ENCODE measurements at regions not wholly inside any gene's neighbourhood (a gene's known extent, or its start where the extent isn't known, plus 50 kb on each side); places are given as distances from the start of the nearest gene placed in this dataset.

DNA sequence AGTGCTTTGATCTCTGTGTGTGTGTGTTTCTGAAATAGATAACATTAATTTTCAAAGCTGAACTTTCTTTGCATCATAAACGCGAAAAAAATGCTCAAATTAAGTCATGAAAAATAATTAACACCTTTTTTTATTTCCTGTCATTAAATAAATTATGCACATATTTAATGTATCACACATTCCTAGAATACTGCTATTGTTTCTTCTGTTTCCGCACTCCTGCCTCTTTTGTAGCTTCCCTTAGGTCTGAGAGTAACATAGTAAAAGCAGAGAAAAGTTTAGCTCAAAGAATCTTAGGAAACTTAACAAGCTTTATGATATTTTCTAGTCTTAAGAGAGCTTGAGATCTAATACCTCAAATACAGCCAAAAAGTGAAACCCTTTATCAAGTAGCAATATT lies 504.2 kb downstream of the JRKL start:
- TF ChIP-seq, protein P1, sequence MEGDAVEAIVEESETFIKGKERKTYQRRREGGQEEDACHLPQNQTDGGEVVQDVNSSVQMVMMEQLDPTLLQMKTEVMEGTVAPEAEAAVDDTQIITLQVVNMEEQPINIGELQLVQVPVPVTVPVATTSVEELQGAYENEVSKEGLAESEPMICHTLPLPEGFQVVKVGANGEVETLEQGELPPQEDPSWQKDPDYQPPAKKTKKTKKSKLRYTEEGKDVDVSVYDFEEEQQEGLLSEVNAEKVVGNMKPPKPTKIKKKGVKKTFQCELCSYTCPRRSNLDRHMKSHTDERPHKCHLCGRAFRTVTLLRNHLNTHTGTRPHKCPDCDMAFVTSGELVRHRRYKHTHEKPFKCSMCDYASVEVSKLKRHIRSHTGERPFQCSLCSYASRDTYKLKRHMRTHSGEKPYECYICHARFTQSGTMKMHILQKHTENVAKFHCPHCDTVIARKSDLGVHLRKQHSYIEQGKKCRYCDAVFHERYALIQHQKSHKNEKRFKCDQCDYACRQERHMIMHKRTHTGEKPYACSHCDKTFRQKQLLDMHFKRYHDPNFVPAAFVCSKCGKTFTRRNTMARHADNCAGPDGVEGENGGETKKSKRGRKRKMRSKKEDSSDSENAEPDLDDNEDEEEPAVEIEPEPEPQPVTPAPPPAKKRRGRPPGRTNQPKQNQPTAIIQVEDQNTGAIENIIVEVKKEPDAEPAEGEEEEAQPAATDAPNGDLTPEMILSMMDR (IDR thresholded peaks at IDR 0.05; ENCODE audit: control insufficient read depth, extremely low read depth, insufficient read depth), result no peak
- DNase-seq (ENCODE audit: low read depth), result no peak
- no peak overlapping the region for H3K4me3 ChIP-seq (ENCODE audit: low read depth, low read length)

DNA sequence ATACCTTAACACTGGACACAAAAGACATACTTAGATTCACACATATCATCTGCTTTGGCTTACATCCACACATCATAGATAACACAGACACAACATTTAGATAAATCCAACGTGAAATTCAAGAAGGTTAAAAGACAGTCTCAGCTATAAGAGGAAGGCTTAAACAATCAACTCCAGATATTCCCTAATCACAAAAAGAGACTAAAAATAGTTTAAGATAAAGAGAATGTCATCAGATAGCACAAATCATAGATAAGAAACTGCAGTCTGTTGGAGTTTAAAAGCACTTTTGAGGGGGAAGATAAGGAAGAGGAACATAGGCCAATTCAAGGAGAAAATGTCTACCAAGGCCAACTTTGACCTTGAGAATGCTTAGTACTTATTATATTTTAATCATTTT lies 504.8 kb downstream of the JRKL start:
- H3K4me3 ChIP-seq (ENCODE audit: low read depth, low read length), result no peak overlapping the region
- no peak for DNase-seq (ENCODE audit: low read depth)
- TF ChIP-seq, protein P1 (IDR thresholded peaks at IDR 0.05; ENCODE audit: control insufficient read depth, extremely low read depth, insufficient read depth), result no peak

DNA sequence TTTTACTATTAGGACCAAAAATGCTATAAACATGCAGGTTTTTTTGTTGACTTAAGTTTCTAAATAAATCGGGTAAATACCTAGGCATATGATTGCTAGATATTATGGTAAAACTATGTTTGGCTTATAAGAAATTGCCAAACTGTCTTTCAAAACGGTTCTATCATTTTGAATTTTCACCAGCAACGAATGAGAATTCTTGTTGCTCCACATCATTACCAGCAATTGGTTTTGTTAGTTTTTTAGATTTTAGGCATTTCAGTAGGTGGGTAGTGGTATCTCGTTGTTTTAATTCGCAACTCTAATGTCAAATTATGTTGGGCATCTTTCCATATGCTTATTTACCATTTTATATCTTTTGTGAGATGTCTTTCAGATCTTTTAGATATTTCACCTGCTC lies 510.2 kb downstream of the JRKL start:
- TF ChIP-seq, protein P1 (IDR thresholded peaks at IDR 0.05; ENCODE audit: control insufficient read depth, extremely low read depth, insufficient read depth), result no peak
- no peak for DNase-seq (ENCODE audit: low read depth)
- H3K4me3 ChIP-seq (ENCODE audit: low read depth, low read length), result no peak overlapping the region

DNA sequence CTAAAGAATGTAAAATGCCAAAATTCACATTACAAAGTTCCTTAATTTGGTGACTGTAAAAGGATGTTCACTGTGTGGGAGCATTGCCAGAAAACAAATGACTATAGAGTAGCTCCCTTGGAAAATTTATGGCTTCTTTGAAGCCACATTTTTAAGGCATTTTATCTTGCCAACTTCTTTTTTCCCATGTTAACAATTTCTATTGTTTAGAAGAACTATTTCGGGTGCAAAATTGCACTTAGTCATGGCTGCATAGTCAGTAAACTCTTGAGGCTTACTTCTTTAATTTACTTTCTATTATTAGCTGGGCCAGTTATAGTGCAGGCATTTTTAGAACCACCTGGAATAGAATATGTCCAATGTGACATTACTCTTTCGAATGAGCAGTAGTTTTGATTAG lies 515.3 kb downstream of the JRKL start:
- no peak overlapping the region for H3K4me3 ChIP-seq (ENCODE audit: low read depth, low read length)
- TF ChIP-seq, protein P1 (IDR thresholded peaks at IDR 0.05; ENCODE audit: control insufficient read depth, extremely low read depth, insufficient read depth), result no peak
- no peak for DNase-seq (ENCODE audit: low read depth)

DNA sequence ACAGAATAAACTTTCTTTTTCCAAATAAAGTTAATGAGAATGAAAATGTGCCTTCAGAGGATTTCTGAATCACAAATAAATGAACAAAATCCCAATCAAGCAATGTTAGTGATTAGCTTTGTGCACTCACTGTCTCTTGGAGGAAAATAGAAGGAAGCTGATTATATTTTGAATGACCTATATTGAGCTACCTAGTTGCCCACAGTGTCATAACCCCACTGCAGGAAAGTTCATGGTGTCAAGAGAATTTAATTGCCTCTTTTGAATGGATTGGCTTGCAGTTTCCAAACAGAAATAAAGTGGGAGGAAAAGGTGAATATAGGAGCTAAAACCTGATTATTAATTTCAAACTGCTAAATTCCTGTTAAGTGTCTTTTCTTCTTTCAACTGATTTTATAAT lies 515.9 kb downstream of the JRKL start:
- H3K4me3 ChIP-seq (ENCODE audit: low read depth, low read length), result no peak overlapping the region
- no peak for DNase-seq (ENCODE audit: low read depth)
- TF ChIP-seq, protein P1 (IDR thresholded peaks at IDR 0.05; ENCODE audit: control insufficient read depth, extremely low read depth, insufficient read depth), result no peak

DNA sequence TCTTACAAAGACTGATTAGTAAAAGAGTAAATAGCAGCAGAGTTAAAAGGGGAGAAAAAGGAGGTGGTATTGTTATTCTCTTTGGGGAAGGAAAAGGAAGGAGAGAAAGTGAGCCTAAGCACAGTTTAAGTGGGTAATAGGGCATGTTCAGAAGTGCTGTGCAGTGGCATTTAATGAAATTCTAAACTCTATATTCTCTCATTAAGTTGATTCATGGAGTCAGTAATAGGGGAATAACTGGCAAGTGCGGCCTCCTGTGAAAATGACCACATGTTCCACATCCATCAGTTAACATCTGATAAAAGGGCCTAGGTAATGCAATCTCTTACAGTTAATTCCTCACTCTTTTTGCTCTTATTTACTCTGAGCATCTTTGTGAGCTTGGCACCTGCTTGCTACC lies 516.7 kb downstream of the JRKL start:
- DNase-seq (ENCODE audit: low read depth), result no peak
- TF ChIP-seq, protein P1 (IDR thresholded peaks at IDR 0.05; ENCODE audit: control insufficient read depth, extremely low read depth, insufficient read depth), result no peak
- no peak overlapping the region for H3K4me3 ChIP-seq (ENCODE audit: low read depth, low read length)

DNA sequence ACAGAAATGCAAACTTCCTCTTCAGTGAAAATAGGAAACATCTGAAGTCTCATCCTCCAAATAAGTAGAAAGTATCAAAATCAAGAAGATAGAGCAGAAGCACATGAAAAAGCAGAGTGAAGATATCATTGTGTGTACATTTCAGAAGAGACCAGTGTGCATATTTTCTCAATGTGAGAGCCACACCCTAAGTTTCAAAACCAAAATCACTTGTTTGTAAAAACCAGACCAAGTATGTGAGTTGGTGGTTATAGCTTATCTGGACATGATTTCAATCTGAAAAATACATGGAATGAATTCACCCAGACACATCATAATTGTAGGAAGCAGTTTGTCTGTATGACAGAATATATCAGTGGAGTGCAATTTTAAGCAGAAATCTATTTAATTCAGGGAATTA lies 536.0 kb downstream of the JRKL start:
- TF ChIP-seq, protein P1 (IDR thresholded peaks at IDR 0.05; ENCODE audit: control insufficient read depth, extremely low read depth, insufficient read depth), result no peak
- DNase-seq (ENCODE audit: low read depth), result no peak
- H3K4me3 ChIP-seq (ENCODE audit: low read depth, low read length), result no peak overlapping the region
